HEK293 (cell line): ENCODE measurements at regions not wholly inside any gene's neighbourhood (a gene's known extent, or its start where the extent isn't known, plus 50 kb on each side); places are given as distances from the start of the nearest gene placed in this dataset.

Experiments used
- CTCF ChIP-seq: fragments of 450-650 bp; formaldehyde crosslinking; IDR thresholded peaks from 2 replicates; pipeline ENCODE4 v1.5.1; 2016; ENCODE audit warnings: missing biosample characterization, missing genetic modification characterization
- RBAK ChIP-seq: fragments of 450-650 bp; formaldehyde crosslinking; IDR thresholded peaks from 2 replicates; pipeline ENCODE4 v1.5.1; 2016; ENCODE audit warnings: missing biosample characterization, missing genetic modification characterization
- SP2 ChIP-seq: fragments of 450-650 bp; formaldehyde crosslinking; IDR thresholded peaks from 2 replicates; pipeline ENCODE4 v1.5.1; 2016; ENCODE audit warnings: missing biosample characterization, missing genetic modification characterization
- TSHZ1 ChIP-seq: fragments of 450-650 bp; formaldehyde crosslinking; IDR thresholded peaks from 2 replicates; pipeline ENCODE4 v1.5.1; 2016; ENCODE audit warnings: missing biosample characterization, missing genetic modification characterization, borderline replicate concordance
- YY1 ChIP-seq: fragments of 450-650 bp; formaldehyde crosslinking; IDR thresholded peaks from 2 replicates; pipeline ENCODE4 v1.5.1; 2018; ENCODE audit warnings: missing biosample characterization, missing genetic modification characterization
- ZNF274 ChIP-seq, 2 experiments: fragments of 200-500 bp in 1 of 2; fragments of 450-650 bp in 1 of 2; sonication (Bioruptor generic) in 1 of 2; formaldehyde crosslinking in 1 of 2; IDR thresholded peaks; 2 replicates each; pipeline versions ENCODE4 v1.5.1 to v1.6.1; 2014 to 2016; ENCODE audit warnings: borderline replicate concordance in 1 of 2, inconsistent platforms in 1 of 2, low read length in 1 of 2, missing biosample characterization in 1 of 2, missing genetic modification characterization in 1 of 2
- ZNF423 ChIP-seq: fragments of 450-650 bp; formaldehyde crosslinking; IDR thresholded peaks from 2 replicates; pipeline ENCODE4 v1.5.1; 2016; ENCODE audit warnings: missing biosample characterization, missing genetic modification characterization
- ZNF513 ChIP-seq: fragments of 450-650 bp; IDR thresholded peaks from 2 replicates; pipeline ENCODE4 v1.5.1; 2018; ENCODE audit warnings: missing biosample characterization, missing genetic modification characterization
- ZNF843 ChIP-seq: fragments of 450-650 bp; formaldehyde crosslinking; IDR thresholded peaks from 2 replicates; pipeline ENCODE4 v1.5.1; 2016; ENCODE audit warnings: missing biosample characterization, missing genetic modification characterization
- TF ChIP-seq, protein P1 (sequence below): fragments of 450-650 bp; formaldehyde crosslinking; IDR thresholded peaks from 2 replicates; pipeline ENCODE4 v1.5.1; 2016; ENCODE audit warnings: missing biosample characterization, missing genetic modification characterization

GRCh38 chr1:38651669-38652068 is 207.9 kb downstream of the RRAGC start:
- TF ChIP-seq CTCF (tag by site-specific recombination) (no peak), SP2 (tag by site-specific recombination) (no peak), ZNF274 (IDR thresholded peaks at IDR 0.05; ENCODE audit: low read length) (no peak), ZNF274 (tag by site-specific recombination; IDR thresholded peaks at IDR 0.05; ENCODE audit: borderline replicate concordance) (no peak), RBAK (no peak), ZNF513 (tag by site-specific recombination) (no peak), TSHZ1 (tag by site-specific recombination) (no peak), YY1 (tag by site-specific recombination) (no peak), ZNF423 (tag by site-specific recombination) (no peak), ZNF843 (tag by site-specific recombination) (no peak)
- TF ChIP-seq, protein P1, sequence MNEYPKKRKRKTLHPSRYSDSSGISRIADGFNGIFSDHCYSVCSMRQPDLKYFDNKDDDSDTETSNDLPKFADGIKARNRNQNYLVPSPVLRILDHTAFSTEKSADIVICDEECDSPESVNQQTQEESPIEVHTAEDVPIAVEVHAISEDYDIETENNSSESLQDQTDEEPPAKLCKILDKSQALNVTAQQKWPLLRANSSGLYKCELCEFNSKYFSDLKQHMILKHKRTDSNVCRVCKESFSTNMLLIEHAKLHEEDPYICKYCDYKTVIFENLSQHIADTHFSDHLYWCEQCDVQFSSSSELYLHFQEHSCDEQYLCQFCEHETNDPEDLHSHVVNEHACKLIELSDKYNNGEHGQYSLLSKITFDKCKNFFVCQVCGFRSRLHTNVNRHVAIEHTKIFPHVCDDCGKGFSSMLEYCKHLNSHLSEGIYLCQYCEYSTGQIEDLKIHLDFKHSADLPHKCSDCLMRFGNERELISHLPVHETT (tag by site-specific recombination), result no peak
